ENCODE measurements at regions not wholly inside any gene's neighbourhood (a gene's known extent, or its start where the extent isn't known, plus 50 kb on each side); places are given as distances from the start of the nearest gene placed in this dataset.

DNA sequence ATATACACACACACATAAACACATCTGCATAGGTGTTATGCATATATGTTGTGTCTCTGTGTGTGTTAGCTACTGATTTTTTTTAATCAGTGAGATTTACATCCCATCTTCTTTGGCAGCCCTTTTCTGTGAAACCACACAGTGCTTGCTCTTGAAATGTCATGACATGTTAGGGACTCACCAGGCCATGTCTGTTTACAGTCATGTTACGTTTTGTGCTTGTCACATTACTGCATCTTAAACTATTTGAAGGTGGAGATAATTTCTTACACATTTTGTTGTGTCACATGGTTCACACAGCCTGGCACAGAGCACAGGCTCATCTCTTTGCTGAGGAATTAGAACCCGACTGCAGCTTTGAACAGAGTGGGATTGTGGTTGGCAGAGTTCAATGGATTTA is 364.4 kb upstream of the RIOK2 start:
- TF ChIP-seq, protein P1, sequence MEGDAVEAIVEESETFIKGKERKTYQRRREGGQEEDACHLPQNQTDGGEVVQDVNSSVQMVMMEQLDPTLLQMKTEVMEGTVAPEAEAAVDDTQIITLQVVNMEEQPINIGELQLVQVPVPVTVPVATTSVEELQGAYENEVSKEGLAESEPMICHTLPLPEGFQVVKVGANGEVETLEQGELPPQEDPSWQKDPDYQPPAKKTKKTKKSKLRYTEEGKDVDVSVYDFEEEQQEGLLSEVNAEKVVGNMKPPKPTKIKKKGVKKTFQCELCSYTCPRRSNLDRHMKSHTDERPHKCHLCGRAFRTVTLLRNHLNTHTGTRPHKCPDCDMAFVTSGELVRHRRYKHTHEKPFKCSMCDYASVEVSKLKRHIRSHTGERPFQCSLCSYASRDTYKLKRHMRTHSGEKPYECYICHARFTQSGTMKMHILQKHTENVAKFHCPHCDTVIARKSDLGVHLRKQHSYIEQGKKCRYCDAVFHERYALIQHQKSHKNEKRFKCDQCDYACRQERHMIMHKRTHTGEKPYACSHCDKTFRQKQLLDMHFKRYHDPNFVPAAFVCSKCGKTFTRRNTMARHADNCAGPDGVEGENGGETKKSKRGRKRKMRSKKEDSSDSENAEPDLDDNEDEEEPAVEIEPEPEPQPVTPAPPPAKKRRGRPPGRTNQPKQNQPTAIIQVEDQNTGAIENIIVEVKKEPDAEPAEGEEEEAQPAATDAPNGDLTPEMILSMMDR (conservative IDR thresholded peaks at IDR 0.05; ENCODE audit: low read depth, low read length): no peak
- no peak for TF ChIP-seq EZH2 (IDR thresholded peaks at IDR 0.05; ENCODE audit: borderline replicate concordance, low read depth, low read length, poor library complexity, severe bottlenecking)
